Kasumi-1 (cell line): ENCODE measurements at regions not wholly inside any gene's neighbourhood (a gene's known extent, or its start where the extent isn't known, plus 50 kb on each side); places are given as distances from the start of the nearest gene placed in this dataset.
"Not testable (repeated sequence)": the region's sequence is repeated elsewhere in the genome, so short reads cannot be mapped to it uniquely, and the experiment has no call there.

Experiments
- DNase-seq, 2 experiments: peaks; one replicate each; lab custom pipeline; 2025; lab: John Stamatoyannopoulos, UW

DNA sequence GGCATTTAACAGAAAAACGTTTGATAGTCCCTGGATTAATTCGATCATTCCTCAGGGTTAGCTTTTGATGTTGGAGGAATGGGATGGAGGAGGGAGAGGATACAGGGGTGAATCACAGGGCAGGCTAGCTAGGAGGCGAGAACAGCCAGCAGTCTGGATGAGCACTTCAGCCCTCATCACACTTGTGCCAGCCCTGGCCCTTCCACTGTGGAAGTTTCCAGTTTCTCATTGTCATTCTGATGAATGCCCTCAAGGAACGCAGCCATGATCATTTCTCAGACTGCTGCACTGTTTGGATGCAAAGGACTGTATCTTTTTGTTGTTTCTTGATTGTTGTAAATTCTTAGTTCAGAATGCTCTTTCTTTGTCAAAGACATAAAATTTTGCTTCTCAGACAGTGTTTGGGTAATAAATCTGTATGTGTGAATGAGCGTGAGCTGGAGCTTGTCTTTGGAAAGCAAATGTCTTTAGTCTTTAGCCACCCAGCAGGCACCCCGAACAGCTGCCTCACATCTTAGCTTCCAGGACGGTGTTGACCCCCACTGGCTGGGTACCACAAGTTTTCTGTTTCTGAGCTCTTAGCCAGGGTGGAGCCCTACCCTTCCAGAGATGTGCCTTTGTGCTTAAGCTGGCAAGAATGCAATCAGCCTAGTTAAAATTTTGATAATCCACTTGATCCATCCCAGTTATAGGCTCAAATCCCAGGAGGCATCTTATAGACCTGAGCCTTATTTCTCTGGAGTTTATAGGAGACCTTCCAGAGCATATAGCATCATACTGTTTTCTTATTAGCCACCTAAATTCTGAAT, 121.1 kb downstream of the PDCD6IP start:
- DNase-seq = no peak

DNA sequence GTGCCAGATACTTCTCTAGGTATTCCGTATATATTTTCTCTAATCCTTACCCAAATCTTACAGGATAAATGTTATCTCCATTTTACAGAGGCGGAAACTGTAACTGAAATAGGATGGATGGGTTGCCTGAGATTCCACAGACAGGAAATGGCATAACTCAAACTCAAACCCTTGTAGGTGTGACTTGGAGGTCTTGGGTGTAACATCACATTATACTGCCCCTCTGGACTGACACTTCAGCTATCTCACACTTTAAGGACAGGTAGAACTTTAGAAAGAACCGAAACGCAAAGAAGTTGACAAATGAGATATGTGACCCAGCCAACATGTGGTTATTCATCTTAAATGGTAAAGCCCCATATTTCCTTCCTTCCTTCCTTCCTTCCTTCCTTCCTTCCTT, 122.1 kb downstream of the PDCD6IP start:
- DNase-seq = no peak

DNA sequence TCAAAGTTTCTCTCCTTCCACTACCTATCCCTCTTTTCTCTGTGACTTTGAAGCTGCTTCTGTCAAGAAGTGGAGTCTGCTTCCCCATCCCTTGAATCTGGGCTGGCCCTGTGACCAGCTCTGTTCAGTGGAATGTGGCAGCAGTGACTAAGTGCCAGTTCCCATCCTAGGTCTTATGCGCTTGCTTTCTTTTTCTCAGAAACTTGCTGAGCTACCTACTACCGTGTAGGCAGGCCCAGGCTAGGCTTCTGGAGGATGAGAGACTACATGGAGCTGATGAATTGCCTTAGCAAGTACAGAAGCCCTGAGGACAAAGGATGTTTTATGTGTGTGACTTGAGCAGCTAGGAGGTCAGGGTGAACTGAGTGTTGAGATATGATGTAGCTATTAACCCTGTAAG, 123.2 kb downstream of the PDCD6IP start:
- DNase-seq = no peak

DNA sequence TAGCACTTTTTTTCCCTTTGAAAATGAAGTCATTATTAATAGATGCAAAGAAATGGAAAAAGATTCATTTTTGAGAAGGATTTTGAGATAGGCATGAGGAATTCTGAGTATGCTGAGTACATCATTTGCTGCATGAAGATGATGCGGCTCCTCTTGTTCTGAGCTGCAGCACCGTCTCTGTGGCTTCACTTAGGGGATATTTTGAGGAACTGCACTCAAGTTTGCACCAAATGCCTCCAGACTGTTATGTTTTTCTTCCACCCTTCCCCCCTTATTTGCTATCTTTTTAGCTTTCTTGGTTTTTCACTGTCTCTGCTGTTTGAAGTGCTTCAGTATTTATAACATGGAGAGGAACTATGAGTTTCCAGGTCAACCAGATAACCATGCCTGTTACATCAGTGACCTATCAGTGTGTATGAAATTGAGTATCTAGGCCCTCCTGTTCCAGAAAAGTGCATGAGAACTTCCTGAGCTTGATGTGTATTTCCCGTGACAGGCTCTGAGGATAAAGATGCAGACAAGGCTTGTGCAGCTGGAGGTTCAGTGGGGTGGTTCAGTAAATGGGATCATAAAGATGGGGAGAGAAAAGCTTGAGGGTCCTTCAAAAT, 128.7 kb downstream of the PDCD6IP start:
- peak; percentile 53 to 61 for DNase-seq

DNA sequence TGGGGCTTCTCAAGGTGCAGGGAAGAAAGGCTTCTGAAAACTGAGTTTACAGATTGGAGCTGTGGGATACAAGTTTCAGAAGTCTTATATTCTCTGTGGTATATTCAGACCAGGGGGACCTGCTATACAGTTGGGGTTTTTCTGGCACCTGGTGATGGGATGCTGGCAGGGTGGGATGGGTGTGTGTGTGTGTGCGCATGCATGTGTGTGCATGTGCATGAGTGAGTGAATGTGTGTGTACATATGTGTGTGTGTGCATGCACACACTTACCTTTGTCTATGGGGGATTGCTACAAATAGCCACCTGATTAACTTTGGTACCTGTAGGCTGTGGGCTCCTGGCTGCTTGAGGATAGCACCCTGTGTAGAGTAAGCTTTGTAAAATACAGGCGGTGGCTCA, 131.4 kb downstream of the PDCD6IP start:
- no peak for DNase-seq

DNA sequence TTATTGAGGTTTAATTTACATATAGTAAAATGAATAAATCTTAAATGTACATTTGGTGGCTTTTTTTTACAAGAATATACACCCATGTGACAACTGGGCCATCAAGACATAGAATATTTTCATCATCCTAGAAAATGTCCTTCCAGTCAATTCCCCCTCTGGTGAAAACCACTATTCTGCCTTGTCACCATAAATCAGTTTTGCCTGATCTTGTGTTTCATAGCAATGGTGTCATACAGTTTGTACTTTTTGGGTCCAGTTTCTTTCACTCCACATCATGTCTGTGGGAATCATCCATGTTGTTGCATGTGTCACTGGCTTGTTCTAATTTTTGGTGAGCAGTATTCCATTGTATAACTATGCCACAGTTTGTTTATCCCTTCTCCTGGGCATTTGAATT, 133.1 kb downstream of the PDCD6IP start:
- no peak for DNase-seq

DNA sequence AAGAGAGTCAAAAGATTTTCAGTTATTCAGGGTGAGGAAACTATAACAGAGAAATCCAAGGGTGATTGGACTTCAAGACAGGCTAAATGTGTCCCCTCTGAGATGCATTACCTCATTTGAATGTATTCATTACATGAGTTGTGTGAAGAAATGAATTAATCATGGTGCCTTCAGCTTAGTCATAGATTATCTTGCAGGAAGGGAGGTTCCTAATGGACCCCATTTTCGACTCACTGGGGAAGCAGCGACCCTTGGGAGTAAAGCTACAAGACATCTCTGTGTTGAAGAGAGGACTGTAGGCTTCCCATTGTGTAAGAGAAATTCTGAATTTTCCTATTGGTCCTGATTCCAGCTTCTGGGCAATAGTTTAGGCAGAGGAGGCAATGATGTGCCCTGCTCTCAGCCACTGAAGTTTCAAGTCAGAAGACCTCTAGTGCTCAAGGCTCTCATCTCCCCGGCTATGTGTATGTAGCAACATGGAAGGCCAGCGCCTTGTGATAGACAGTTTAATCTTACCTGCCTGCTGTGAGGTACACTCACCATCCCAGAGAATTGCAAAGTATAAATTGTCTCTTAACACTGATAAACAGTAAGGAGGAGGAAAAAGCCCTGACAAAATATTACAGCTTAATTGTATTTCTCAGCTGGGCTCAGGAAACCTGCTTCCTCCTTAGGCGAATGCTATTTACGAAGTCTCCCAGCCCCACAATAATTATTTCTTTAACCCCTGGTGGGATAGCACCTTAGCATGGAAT, 133.8 kb downstream of the PDCD6IP start:
- DNase-seq = no peak

DNA sequence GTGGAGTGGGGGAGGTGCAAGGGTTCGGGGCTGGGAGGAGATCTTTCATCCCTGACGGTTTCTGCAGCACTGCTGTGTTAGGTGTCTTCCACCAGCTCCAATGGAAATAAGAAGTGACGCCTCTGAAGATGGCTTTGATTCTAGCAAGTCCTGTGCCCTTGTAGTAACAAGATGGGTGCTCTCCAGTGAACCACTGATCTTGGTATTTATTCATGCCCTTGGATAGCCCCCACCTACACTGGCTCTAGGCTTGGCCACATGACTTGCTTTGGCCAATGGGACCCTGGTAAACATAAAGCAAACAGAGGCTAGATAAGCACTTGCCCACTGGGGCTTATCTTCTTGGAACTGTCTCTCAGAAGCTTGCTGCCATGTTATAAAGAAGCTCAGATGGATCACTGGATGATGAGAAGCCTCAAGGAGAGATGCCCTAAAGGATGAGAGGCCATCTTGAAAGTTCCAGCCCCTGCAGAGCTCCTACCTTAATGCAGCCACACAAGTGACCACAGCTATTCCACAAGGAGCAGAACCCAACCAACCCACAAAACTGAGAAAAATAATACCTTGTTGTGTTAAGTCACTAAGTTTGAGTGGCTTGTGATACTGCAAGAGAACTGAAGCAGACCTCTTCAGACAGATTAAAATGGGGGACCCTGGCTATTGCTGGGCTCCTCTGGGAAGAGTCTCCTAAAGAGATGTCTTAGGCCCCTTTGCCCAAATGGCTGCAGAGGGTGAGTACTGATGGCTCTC, 137.9 kb downstream of the PDCD6IP start:
- no peak for DNase-seq

DNA sequence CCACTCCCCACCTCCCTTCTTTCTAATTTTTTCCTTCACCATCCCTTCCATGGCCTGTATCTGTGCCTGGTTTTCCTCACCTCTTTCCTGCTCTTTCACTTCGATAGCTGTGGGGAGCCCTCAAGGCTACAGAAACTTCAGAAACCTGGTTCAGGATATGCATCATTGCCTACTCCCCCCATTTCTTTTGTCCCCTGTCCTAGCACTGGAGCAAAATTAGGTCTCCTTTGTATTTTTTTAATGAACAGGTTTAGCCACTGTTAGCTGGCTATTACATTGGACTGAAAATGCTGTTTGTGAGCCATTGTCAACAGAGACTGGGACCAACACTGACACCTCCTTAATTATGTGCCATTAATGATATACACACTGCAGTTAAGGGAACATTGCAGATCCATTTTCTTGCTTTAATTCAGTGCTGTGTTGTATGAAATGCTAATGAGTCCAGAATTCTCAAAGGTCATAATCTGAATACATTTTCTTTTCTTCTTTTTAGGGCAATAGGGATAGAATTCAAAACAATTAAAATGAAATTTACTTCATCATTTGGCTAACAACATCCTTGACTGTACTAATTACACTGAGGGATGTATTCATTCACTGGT, 138.6 kb downstream of the PDCD6IP start:
- DNase-seq = no peak

DNA sequence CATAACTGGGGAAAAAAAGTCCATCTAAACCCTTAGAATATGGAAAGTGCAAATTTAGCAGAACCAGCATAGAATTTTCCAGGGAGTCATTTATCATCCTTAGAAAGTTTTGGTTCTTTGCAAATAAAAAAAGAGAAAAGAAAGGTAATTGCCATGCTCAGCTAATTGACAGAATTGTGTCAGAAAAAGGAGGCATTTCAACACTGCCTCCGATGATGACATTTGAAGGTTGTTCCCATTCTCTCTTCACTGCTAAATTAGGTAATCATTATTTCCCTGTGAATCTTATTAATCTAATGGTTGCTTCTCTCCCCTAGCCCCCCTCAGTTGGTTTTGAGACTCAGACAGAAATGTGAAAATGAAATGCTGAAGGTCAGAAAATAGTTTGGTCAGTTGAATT, 139.2 kb downstream of the PDCD6IP start:
- DNase-seq = no peak

DNA sequence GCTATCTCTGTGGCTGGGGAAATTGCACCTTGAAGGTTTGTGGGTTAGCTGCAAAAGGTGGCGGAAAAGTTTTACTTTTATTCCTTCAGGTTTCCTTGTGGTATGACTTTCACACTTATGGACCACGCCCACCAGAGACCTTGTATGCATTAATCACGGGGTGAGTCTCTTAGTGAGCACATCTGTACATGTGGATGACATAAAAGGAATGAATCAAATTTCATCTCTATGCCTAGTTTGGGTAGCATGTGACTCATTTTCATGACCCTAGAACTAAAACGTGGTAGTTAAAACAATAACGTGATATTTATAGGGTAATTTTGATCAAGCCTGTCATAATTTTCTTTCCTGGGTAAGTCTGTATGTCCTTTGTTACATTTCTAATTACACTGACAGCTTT, 141.7 kb downstream of the PDCD6IP start:
- no peak for DNase-seq

DNA sequence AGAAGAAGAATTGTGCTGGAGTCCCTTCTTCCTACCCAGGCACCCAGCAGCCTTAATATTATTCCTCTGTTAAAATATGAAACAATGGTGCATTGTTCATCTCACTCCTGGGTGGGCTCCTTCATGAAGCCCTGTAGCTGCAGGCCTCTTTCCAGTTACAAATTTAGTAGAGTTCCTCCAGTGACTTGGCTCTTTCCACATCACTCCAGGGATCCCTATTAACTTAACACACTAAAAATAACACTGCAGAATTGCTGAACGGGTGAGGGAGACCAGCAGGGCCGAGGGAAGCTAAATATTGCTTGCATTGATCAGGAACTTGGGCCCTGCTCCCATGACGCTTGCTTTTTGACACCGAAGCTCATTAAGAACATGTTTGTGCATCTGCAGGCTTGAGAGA, 142.3 kb downstream of the PDCD6IP start:
- no peak for DNase-seq

DNA sequence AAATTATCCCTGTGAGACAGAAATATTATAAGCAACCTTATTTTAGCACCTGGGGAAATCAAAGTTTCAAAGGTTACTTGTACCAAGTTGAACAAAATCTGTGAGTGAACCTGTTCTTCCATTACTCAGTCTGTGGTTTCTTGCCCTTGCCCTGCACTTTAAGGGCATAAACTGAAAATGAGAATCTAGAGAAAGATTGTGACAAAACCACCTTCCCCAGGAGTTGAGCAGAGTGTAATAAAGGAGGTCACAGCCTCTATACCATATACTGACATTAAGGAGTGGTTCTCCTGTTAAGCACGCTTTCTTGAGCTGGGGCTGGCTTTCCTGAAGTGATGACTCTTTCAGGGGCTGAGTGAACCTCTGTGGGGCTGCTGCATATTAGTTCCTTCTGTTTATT, 143.4 kb downstream of the PDCD6IP start:
- DNase-seq = no peak

DNA sequence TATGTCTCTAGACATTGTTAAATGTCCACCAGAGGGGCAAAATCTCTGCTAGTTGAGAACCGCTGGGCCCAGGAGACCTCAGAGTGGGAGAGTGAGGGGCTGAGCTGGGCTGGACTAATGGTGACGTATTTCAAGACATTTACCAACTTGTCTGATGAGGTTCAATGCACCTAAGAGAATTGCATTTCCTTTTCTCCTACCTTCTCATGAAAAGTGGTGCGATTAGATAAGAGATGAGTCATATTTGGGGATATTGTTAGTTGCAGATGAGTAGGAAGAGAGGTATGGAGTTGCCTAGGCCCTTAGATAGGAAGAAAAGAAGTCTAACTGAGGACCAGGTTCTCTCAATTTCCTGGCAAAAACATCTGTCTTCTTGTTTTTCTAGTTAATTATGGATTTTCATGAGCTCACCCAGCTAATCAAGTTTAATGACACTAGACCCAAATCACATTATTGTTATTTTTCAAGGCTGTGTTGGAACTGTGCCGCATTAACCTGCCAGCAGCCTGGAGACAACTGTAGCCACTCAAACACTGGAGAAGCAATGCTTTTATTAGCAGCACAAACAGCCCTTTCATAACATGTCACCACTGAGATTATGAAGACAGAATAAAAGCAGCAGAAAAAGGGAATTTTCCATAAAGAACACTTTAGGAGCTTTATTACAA, 144.2 kb downstream of the PDCD6IP start:
- no peak for DNase-seq

DNA sequence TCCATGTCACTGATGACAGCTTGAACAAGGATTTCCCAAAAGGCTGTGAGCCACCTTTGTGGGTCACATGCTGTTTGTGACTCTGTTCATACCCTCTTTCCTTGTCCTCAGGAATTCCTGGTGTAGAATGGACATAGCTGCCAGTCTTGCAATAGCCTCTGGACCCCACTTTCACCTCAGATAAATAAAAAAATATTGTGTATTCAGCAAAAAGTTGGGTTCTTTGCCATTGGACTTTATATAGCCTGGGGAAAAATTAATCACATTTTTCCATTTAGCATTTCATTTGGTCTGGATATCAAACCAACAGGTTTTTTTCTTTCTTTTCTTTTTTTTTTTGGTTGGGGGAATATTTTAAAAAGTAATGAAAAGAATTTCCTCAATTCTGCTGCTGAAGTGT, 144.8 kb downstream of the PDCD6IP start:
- no peak for DNase-seq

DNA sequence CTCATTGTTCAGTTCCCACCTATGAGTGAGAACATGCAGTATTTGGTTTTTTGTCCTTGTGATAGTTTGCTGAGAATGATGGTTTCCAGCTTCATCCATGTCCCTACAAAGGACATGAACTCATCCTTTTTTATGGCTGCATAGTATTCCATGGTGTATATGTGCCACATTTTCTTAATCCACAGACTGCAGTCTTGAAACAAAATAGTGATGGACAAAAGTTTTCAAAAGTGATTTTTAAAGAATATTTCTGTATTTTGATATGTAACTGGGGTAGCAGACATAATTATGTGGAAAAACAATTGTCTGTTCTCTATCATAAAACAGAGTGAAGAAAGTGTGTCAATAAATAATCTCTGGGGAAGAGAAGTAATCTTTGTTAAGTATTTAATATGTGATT, 148.2 kb downstream of the PDCD6IP start:
- DNase-seq = not testable (repeated sequence)

DNA sequence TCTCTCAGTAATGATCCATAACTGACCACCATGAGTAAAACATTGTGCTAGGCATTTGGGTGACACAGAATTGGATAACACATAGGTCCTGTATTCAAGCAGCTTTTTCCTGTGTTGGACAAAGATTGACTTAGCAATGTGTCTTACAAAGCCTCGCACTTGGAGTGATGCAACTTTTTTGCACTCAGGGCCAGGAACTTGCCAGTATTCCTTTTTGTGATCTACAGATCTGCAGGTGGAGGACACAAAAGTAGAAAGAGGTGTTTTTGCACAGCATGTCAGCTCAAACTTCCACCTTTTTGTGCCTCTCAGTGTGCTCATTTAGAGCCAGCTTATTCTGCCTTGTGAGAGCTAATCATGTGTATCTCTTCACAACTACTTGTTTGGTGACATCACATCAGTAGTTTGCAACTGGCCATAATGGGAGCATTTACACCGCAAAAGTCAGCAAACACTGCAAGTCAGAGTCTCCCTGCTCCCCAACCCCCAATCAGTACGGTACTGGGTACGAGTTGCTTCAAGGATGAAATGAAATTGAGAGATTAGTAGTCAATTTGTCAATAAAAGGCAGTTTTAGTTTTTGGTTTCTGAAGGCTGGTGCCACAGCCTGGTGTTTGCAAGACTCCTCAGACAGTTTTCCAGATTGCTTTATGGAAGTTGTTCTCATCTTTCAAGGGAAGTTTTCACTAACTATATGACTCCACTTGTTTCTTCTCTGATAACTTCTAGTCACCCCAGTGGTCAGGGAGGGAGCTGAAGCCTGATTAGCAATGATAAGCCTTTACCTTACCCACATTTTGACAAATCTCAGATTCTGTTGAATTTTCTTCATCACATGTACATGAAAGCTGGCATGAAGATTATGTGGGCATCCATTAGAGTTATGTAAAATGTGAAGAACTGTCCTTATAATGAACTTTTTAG, 149.1 kb downstream of the PDCD6IP start:
- DNase-seq = no peak

DNA sequence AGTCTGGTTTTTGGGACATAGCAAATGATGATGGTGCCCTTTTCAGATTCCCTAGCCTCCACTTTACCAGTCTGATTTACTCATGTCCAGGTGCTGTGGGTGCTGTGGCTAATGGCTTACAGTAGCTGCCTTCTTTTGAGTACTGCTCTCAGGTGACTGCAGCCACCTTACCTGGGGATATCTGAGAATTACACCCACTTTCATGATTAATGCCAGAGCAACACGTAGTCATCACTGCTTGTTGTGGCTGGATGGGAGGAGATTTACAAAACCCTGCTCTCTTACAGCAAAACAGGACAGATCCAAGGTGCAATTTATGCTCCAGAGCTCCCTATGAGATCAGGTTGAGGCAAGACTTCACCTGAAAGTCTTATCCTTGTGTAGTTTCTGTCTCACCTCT, 150.6 kb downstream of the PDCD6IP start:
- DNase-seq = no peak

DNA sequence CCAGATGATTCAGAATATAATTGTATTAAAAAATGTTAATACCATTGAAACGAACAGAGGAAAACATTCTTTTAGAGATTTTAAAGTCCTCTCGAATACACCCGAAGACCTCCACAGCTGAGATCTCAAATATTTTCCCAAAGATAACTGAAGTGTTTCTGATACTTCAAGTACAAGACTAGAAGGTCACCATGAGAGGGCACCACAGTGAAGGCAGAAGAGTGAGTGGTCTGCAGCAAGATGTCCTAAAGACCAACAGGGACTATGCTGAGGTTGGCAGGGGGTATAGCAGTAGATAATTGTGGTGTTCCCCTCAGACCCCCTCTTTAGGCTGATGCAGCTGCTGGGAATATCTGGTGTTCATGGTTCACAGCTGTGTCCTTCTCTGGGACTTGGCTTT, 156.5 kb downstream of the PDCD6IP start:
- peak; percentile 19 to 46 for DNase-seq

DNA sequence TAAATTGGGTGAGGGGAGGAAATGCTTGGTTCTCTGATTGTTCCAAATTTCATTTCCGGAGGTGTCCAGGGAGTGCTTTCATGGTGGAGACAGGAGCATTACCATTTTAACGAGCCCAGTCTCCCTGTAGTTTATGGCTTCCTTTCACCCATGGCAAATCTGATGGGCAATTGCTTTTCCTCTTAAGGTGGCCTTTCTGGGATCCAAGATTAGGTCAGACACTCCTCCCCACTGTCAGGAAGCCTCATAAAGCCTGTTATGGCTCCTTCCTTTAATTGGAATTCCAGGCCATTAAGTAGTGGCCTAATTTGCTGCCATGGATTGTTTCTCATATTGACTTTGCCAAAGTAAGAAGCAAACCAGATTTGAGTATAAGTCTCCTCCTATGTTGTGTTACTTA, 157.8 kb downstream of the PDCD6IP start:
- no peak for DNase-seq
